Heart right ventricle (tissue), 16 donors: ENCODE measurements at regions not wholly inside any gene's neighbourhood (a gene's known extent, or its start where the extent isn't known, plus 50 kb on each side); places are given as distances from the start of the nearest gene placed in this dataset.

Experiments
- ATAC-seq, 8 donors: fragments of 200-7000 bp; cut with Tn5 transposase; one replicate each; pipeline ENCODE4 v1.9.1; 2020; ENCODE audit warnings: mild to moderate bottlenecking in 8 of 8, moderate library complexity in 8 of 8, moderate number of reproducible peaks in 1 of 8
- DNase-seq, 2 donors: peaks; one replicate each; pipeline ENCODE4 v3.0.0-alpha.2; 2020
- H3K27ac ChIP-seq, 10 donors: fragments of 200-600 bp; sonication (generic) in 2 of 10; one replicate each; pipeline versions ENCODE4 v1.5.0 to v1.8.0; 2020 to 2022; ENCODE audit warnings: mild to moderate bottlenecking in 3 of 10
- H3K27me3 ChIP-seq, 7 donors: fragments of 200-600 bp; one replicate each; pipeline ENCODE4 v1.8.0; 2021 to 2022; ENCODE audit warnings: mild to moderate bottlenecking in 2 of 7
- H3K36me3 ChIP-seq, 9 donors: fragments of 200-600 bp; sonication (generic) in 1 of 9; one replicate each; pipeline versions ENCODE4 v1.5.0 to v1.8.0; 2020 to 2022; ENCODE audit warnings: mild to moderate bottlenecking in 2 of 9
- H3K4me1 ChIP-seq, 9 donors: fragments of 200-600 bp; sonication (generic) in 1 of 9; one replicate each; pipeline versions ENCODE4 v1.5.0 to v1.8.0; 2020 to 2022; ENCODE audit warnings: mild to moderate bottlenecking in 4 of 9
- H3K4me3 ChIP-seq, 10 donors: fragments of 200-600 bp; sonication (generic) in 2 of 10; one replicate each; pipeline versions ENCODE4 v1.5.0 to v1.8.0; 2020 to 2022; ENCODE audit warnings: mild to moderate bottlenecking in 7 of 10, moderate library complexity in 2 of 10
- H3K9me3 ChIP-seq, 11 donors: fragments of 200-600 bp in 10 of 11; sonication (generic) in 2 of 11; one replicate each; pipeline versions ENCODE4 v1.5.0 to v1.8.0; 2013 to 2022; ENCODE audit warnings: mild to moderate bottlenecking in 2 of 11, control low read depth in 1 of 11, moderate library complexity in 1 of 11
- CTCF ChIP-seq, 9 donors: fragments of 200-600 bp; sonication (generic) in 2 of 9; IDR thresholded peaks; one replicate each; pipeline versions ENCODE4 v1.5.0 to v1.8.0; 2021 to 2022; ENCODE audit warnings: antibody characterized with exemption in 9 of 9, mild to moderate bottlenecking in 5 of 9, moderate library complexity in 1 of 9
- WGBS, 2 donors: extraction: QIAGEN DNeasy Blood & Tissue Kit; methylation state at CpG; one replicate each; pipeline ENCODE4 v1.1.7; 2013; ENCODE audit warnings: inconsistent platforms in 1 of 2; 5-methylcytosine and 5-hydroxymethylcytosine counted together
- intact Hi-C, 10 donors: fragments of 100-400 bp; cut with DNase I; formaldehyde crosslinking; loops; one replicate each; pipeline versions ENCODE4 v1.11.1 to v1.14.2; 2022
- donor health status: Arrhythmogenic right ventricular cardiomyopathy.
- donor health status: ischemic (EF 13 %, LVEDD 7.1; RV severe dilation, severe dysfunction).
- donor health status: healthy with polysubstance abuse.
- donor health status: DM: no; HTN: yes; CAD: no.
- donor health status: DM: no; HTN: no; CAD: no.
- donor health status: ischemic (EF 25% LVEDD 6.9; RV normal size, moderate dysfunction).
- donor health status: ischemic (EF 25% LVEDD 5.7; RV mildly dilated, moderate dysfunction).
- donor health status: healthy.
- donor health status: DM: yes; HTN: yes; CAD: no.
- donor health status: Ischemic cardiomyopathy.
- donor health status: ischemic (EF 35%, LVEDD 5.7; RV mildly dilated, moderate dysfunction).
- donor health status: nonischemic (EF 11% LVEDD 7.7; RV severe dilation, severe dysfunction).
- donor health status: DM: yes; HTN: yes; CAD: no.
- donor health status: PGD.
- donor health status: ischemic (EF 29% LVEDD 5.4; RV normal size, mild dysfunction).
- donor health status: nonischemic (EF 23%, LVEDD 6.1; RV moderate dilation, normal function).

GRCh38 chr4:137203601-137204000 lies 328.7 kb downstream of the PCDH18 start:
- no peak overlapping the region for H3K4me3 ChIP-seq
- no peak for TF ChIP-seq CTCF (IDR thresholded peaks at IDR 0.05)
- no peak overlapping the region for H3K27ac ChIP-seq
- no peaks in the 10 kb centered on the region for H3K4me1 ChIP-seq
- H3K36me3 ChIP-seq, result no peaks in the 10 kb centered on the region
- intact Hi-C loops, result no loop called here
- ATAC-seq (no peak), DNase-seq (no peak)
- no peaks in the 10 kb centered on the region for H3K27me3 ChIP-seq
- 57 to 68% methylated on average over 2 of the region's 2 CpGs for WGBS, 2 donors
- peaks cover 0 to 8% (median 0%) of the 10 kb centered on the region in 11 donors for H3K9me3 ChIP-seq

- peaks cover 0 to 9% (median 0%) of the 10 kb centered on the region in 11 donors for H3K9me3 ChIP-seq
- no peak for DNase-seq
- no peaks in the 10 kb centered on the region for H3K36me3 ChIP-seq
- ATAC-seq, result no peak
- no peak overlapping the region for H3K4me3 ChIP-seq
- no peaks in the 10 kb centered on the region for H3K4me1 ChIP-seq
- TF ChIP-seq CTCF (IDR thresholded peaks at IDR 0.05), result no peak
- H3K27me3 ChIP-seq, result no peaks in the 10 kb centered on the region
- intact Hi-C loops, result no loop called here
- WGBS, 2 donors, result 37 to 38% methylated on average over 2 of the region's 2 CpGs
- H3K27ac ChIP-seq, result no peak overlapping the region
Observed at GRCh38 chr4:137200322-137200721, 332.0 kb downstream of the PCDH18 start.

GRCh38 chr4:137198791-137199190 lies 333.5 kb downstream of the PCDH18 start:
- ATAC-seq, result no peak
- DNase-seq, result no peak
- intact Hi-C loops, result no loop called here
- peaks cover 0 to 9% (median 0%) of the 10 kb centered on the region in 11 donors for H3K9me3 ChIP-seq
- H3K27ac ChIP-seq, result no peak overlapping the region
- H3K4me3 ChIP-seq, result no peak overlapping the region
- WGBS, 2 donors, result 93% methylated on average over 4 of the region's 4 CpGs
- no peaks in the 10 kb centered on the region for H3K36me3 ChIP-seq
- no peaks in the 10 kb centered on the region for H3K4me1 ChIP-seq
- no peak for TF ChIP-seq CTCF (IDR thresholded peaks at IDR 0.05)
- H3K27me3 ChIP-seq, result no peaks in the 10 kb centered on the region

GRCh38 chr4:137194670-137195069 lies 337.6 kb downstream of the PCDH18 start:
- no peak for ATAC-seq
- H3K27ac ChIP-seq, result no peak overlapping the region

More at GRCh38 chr4:137194670-137195069, 337.6 kb downstream of the PCDH18 start:
- H3K4me1 ChIP-seq, result no peaks in the 10 kb centered on the region
- 79 to 85% methylated on average over 1 of the region's 1 CpG for WGBS, 2 donors
- H3K9me3 ChIP-seq, result peaks cover 0 to 9% (median 0%) of the 10 kb centered on the region in 11 donors
- H3K36me3 ChIP-seq, result no peaks in the 10 kb centered on the region
- no peak for DNase-seq
- intact Hi-C loops, result no loop called here
- H3K27me3 ChIP-seq, result no peaks in the 10 kb centered on the region
- no peak for TF ChIP-seq CTCF (IDR thresholded peaks at IDR 0.05)
- no peak overlapping the region for H3K4me3 ChIP-seq
